Transverse colon (tissue), 4 donors: ENCODE measurements at regions not wholly inside any gene's neighbourhood (a gene's known extent, or its start where the extent isn't known, plus 50 kb on each side); places are given as distances from the start of the nearest gene placed in this dataset.

ENCODE experiments used
- DNase-seq: peaks from one replicate; pipeline ENCODE4 v3.0.0-alpha.2; 2019
- H3K27ac ChIP-seq, 4 donors: fragments of 200-600 bp; sonication (generic); 2 replicates each; pipeline ENCODE4 v1.5.1; 2016 to 2018; ENCODE audit warnings: inconsistent platforms in 4 of 4
- H3K27me3 ChIP-seq: fragments of 200-600 bp; sonication (generic); 2 replicates; pipeline ENCODE4 v1.5.1; 2017; ENCODE audit warnings: inconsistent platforms
- H3K36me3 ChIP-seq, 4 donors: fragments of 200-600 bp; sonication (generic); 2 replicates each; pipeline ENCODE4 v1.5.1; 2017 to 2019; ENCODE audit warnings: inconsistent platforms in 4 of 4
- H3K4me1 ChIP-seq, 4 donors: fragments of 200-600 bp; sonication (generic); 2 replicates each; pipeline ENCODE4 v1.5.1; 2017 to 2020; ENCODE audit warnings: inconsistent platforms in 4 of 4
- H3K4me3 ChIP-seq, 4 donors: fragments of 200-600 bp; sonication (generic); 1 replicate in 1 of 4; 2 replicates in 3 of 4; pipeline versions ENCODE4 v1.5.1 to v1.6.1; 2017 to 2019; ENCODE audit warnings: inconsistent platforms in 4 of 4
- H3K9me3 ChIP-seq, 2 donors: fragments of 200-600 bp; sonication (generic); 2 replicates each; pipeline ENCODE4 v1.5.1; 2017 to 2019; ENCODE audit warnings: inconsistent platforms in 2 of 2
- CTCF ChIP-seq, 5 experiments: fragments of 200-600 bp in 3 of 5; fragments of 450-650 bp in 2 of 5; sonication (generic) in 3 of 5; IDR thresholded peaks; 1 replicate in 2 of 5; 2 replicates in 3 of 5; pipeline ENCODE4 v1.5.1; 2016 to 2017; ENCODE audit warnings: antibody characterized with exemption in 5 of 5, inconsistent platforms in 3 of 5, mild to moderate bottlenecking in 2 of 5, moderate library complexity in 1 of 5
- EP300 ChIP-seq: sonication (generic); formaldehyde crosslinking; IDR thresholded peaks from one replicate; pipeline ENCODE4 v1.6.1; 2017; ENCODE audit warnings: antibody characterized with exemption, low read depth
- POLR2A ChIP-seq: fragments of 450-650 bp; IDR thresholded peaks from one replicate; pipeline ENCODE4 v1.6.1; 2016; ENCODE audit warnings: antibody characterized with exemption, mild to moderate bottlenecking, moderate library complexity
- POLR2AphosphoS5 ChIP-seq, 3 donors: sonication (generic); formaldehyde crosslinking; IDR thresholded peaks; one replicate each; pipeline ENCODE4 v1.6.1; 2016; ENCODE audit warnings: antibody characterized with exemption in 3 of 3
- WGBS, 2 donors: methylation state at CpG; one replicate each; pipeline ENCODE4 v1.1.5; 2018; ENCODE audit warnings: low coverage in 1 of 2; 5-methylcytosine and 5-hydroxymethylcytosine counted together
- in situ Hi-C, 4 donors: fragments of 200-750 bp; cut with MboI; loops; one replicate each; pipeline versions ENCODE4 v1.15.0 to v1.15.1; 2017; ENCODE audit warnings: low sequenced_read_pairs in 3 of 4, low pct_ligation_motif_present in 1 of 4, low pct_unique_long_range_greater_than_20kb in 1 of 4
- intact Hi-C: fragments of 100-400 bp; cut with DNase I; formaldehyde crosslinking; loops from one replicate; pipeline ENCODE4 v1.15.1; 2023; ENCODE audit warnings: low total_unique reads

GRCh38 chr13:85864963-85865530, 65.8 kb upstream of the SLITRK6 start:
- in situ Hi-C loops (no loop called here), intact Hi-C loops (no loop called here)
- 61% methylated on average over 1 of the region's 1 CpG; no CpG with 5 or more reads in 1 of the 2 donors for WGBS, 2 donors
- Histone ChIP-seq H3K4me3 (no peak overlapping the region), H3K4me1 (no peaks in the 10 kb centered on the region), H3K27ac (no peak overlapping the region), H3K9me3 (no peaks in the 10 kb centered on the region), H3K36me3 (no peaks in the 10 kb centered on the region), H3K27me3 (no peaks in the 10 kb centered on the region)
- TF ChIP-seq POLR2AphosphoS5 (IDR thresholded peaks at IDR 0.05) (no peak), POLR2A (no peak), CTCF (IDR thresholded peaks at IDR 0.05) (peak in 1 of 5 experiments; percentile 19), EP300 (no peak)
- DNase-seq = no peak

- in situ Hi-C loops (no loop called here), intact Hi-C loops (no loop called here)
- Histone ChIP-seq H3K27me3 (no peaks in the 10 kb centered on the region), H3K36me3 (no peaks in the 10 kb centered on the region), H3K4me1 (no peaks in the 10 kb centered on the region), H3K27ac (no peak overlapping the region), H3K9me3 (no peaks in the 10 kb centered on the region), H3K4me3 (no peak overlapping the region)
- TF ChIP-seq POLR2A (no peak), EP300 (no peak), CTCF (IDR thresholded peaks at IDR 0.05) (no peak), POLR2AphosphoS5 (IDR thresholded peaks at IDR 0.05) (no peak)
- no peak for DNase-seq
- WGBS, 2 donors = 83 to 84% methylated on average over 1 to 11 of the region's 11 CpGs
Measured at GRCh38 chr13:85853901-85854663, 54.9 kb upstream of the SLITRK6 start.

- Histone ChIP-seq H3K27ac (no peak overlapping the region), H3K9me3 (no peaks in the 10 kb centered on the region), H3K4me1 (no peaks in the 10 kb centered on the region), H3K27me3 (no peaks in the 10 kb centered on the region), H3K4me3 (no peak overlapping the region), H3K36me3 (no peaks in the 10 kb centered on the region)
- in situ Hi-C loops (no loop called here), intact Hi-C loops (no loop called here)
- 57% methylated on average over 7 of the region's 8 CpGs; no CpG with 5 or more reads in 1 of the 2 donors for WGBS, 2 donors
- DNase-seq = no peak
- TF ChIP-seq POLR2AphosphoS5 (IDR thresholded peaks at IDR 0.05) (no peak), POLR2A (no peak), EP300 (no peak), CTCF (IDR thresholded peaks at IDR 0.05) (no peak)
Measured at GRCh38 chr13:85853161-85853894, 54.1 kb upstream of the SLITRK6 start.
